NCI-H524 (cell line): ENCODE measurements at regions not wholly inside any gene's neighbourhood (a gene's known extent, or its start where the extent isn't known, plus 50 kb on each side); places are given as distances from the start of the nearest gene placed in this dataset.
"Not testable (repeated sequence)": the region's sequence is repeated elsewhere in the genome, so short reads cannot be mapped to it uniquely, and the experiment has no call there.

Source experiments
- DNase-seq, 2 experiments: peaks; one replicate each; lab custom pipeline; 2025; lab: John Stamatoyannopoulos, UW

DNA sequence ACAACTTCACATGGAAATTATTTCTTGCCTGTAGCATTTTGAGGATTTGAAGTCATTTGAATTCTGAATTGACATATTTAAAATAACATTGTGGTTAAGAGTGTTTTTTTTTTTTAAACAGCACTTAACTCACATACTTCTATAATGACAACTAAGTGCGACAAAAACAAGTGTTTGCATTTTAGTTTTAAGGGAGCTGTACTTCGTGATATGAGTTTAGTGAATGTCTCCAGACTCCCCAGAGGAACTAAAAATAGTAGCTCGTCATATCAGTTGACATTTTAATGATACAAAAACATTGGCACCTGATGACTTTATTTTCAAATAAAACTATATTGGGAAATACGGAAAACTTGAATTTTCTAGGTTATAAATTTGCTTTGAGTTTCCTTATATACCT is 389.6 kb upstream of the MON1B start:
- DNase-seq = no peak

DNA sequence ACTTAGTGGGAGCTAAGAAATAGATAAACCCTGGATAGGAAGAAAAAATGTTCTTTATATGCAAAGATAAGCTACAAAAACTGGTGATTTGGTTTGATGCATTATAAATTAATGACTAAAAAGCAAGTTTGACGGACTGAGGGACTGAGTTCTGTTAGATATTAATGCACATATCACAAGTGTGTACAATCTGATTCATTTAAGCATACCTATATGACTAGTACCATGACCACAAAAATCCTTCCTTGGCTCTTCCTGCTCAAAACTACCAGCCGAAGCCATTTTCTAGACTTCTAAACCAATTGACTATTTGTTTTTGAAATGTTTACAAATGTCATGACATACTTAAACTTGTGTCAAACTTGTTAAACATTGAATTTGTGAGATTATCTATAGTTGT is 374.5 kb upstream of the MON1B start:
- no peak for DNase-seq

DNA sequence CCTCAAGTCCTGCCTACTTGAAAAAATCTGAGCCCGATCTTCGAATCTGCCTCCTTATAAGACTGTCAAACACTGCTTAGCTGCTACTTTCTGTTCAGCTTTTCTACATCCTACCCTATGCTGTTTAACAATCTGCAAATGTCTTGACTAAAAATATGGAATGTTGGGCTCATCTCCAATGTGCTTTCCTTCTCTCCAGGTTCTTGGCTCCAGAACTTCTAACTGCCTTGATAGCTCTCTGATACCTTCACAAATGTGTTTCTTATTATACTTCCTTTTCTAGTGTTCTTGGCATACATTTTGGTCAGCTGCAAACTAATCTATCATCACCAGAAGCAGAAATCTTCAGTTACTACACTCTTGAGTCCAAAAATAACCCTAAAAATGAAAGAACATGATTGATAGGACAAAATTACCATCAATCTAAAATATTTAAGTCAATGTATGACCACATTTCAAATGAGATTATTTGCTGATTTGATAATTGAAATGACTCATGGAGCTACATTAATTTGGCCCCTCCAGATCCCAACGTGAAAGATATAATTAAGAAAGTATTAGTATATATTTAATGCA is 372.3 kb upstream of the MON1B start:
- DNase-seq = no peak

DNA sequence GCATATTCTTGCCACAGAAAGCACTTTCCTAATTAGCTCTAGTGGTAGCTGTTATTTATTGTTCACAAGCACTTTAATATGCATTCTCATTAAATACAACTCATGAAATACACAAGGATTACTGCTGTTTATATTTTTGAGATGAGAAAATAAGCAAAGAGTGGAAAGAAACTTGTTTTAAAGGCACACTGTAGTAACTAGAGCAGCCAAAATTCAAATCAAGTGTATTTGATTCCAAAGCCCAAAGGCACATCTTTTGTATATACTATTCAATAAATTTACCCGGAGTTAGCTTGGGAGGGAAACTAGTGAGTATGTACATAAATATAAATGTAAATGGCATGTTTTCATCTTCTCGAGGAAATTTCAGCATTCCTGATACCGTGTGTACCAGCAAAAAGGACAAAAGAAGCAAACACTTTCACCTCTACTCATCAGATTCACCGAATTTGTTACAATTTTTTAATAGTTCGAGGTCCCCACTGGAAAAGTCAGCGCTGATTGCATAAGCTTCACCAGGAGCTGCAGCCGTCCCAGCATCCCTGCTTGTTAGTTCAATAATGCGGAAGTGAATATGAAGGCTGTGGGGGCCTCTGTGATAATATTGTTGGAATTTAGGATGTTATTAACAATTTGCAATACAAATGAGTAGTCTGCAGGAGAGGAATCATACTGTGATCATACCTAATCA is 371.6 kb upstream of the MON1B start:
- DNase-seq = no peak

DNA sequence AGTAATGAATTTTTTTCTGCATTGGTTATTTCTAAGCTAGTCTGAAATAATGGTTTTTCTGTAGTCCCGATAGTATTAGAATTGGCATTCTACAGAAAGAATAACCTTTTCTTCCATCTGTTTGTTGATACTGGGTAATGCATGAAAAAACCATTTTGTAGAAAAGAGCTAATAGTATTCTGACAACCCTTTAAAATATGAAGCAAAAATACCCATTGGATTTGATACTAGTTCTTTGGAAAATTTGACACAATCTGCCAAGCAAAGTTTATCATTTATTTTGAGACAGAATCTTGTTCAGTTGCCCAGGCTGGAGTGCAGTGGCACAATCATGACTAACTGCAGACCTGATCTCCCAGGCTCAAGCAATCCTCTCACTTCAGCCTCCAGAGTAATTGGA is 366.8 kb upstream of the MON1B start:
- no peak for DNase-seq

DNA sequence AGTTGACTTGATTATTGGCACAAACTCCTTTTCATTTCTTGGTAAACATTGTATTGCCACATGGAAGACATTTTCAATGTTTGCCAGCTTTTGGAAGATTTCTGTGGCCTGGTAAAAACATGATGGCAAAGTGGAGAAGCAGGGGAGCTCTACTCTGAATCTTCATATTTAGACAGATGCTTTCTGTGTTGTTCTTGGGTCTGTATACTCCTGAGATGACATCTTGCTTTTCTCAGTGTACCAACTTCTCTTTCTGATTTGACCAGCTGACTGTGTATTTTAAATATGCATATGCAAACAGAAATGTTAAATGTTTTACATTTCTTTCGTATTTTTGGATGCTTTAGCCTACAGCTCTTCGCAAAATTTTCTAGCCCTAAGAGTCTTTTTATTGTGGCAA is 366.2 kb upstream of the MON1B start:
- DNase-seq = no peak

DNA sequence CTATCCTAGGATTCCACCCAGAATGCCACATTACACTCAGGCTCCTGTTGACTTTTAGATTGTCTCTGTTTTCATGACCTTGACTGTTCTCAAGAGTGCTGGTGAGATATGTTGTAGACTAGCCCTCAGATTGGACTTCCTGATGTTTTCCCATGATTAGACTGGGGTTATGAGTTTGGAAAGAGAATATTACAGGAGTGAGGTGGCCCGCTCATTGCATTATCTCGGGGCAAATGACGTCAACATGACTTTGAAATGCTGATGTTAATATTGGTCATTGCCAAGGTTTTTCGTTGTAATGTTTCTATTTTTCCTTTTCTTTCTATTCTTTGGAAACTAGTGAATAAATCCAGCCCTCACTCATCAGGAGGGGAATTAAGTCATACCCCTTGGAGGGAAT is 355.7 kb upstream of the MON1B start:
- no peak for DNase-seq

DNA sequence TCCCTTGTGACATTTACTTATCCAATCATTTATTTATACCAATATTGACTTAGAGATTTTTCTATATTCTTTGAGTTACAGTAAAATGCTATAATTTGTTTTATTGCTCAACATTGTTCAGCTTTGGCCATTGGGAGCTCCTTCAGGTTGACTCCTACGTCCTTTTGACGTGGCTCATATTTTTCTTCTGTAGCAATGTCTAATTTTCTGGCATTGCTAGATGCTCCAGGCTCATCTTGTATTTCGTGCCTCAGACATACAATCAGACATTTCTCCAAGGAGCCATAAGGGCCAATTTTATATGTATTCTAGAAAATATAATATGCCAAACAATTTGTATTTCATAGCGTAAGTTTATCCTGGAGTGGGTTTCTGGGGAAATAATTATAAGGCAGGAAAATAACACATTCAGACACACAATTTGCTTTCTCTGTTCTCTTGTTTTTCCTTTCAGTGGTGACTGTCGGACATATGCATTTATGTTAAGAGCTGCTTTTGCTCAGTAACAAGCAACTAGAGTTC is 355.1 kb upstream of the MON1B start:
- DNase-seq = no peak

DNA sequence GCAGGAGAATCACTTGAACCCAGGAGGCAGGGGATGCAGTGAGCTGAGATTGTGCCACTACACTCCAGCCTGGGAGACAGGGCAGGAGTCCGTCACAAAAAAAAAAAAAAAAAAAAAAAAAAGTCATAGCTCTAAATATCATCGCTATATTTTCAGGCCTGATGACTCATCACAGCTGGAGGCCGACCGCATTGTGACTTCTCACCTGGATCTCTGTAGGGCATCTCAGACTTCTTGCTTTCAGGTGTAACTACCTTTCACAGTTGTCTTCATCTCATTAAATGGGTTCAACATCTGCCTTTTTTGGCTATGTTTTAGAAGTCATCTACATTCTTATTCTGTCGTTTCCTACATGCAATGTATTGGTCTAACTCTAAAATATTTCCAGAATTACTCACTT is 353.1 kb upstream of the MON1B start:
- DNase-seq = no peak

DNA sequence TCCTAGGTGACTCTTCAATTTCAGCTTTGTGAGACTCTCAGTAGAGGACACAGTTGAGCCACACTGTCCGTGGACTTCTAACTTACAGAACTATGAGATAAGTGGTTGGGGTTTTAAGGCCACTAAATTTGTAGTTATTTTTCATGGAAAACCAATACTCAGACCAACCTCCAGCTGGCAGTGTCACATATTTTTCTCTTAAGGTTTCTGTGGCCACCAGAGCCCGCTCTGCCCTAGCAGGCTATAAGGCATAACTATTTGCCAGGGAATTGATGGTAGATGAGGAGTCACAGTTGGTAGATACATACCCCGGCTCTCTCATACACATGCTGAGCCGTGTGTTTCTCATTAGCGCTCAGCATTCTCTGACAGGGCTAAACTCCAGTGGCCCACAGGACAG is 336.8 kb upstream of the MON1B start:
- DNase-seq = peak in 1 of 2 experiments; percentile 17

DNA sequence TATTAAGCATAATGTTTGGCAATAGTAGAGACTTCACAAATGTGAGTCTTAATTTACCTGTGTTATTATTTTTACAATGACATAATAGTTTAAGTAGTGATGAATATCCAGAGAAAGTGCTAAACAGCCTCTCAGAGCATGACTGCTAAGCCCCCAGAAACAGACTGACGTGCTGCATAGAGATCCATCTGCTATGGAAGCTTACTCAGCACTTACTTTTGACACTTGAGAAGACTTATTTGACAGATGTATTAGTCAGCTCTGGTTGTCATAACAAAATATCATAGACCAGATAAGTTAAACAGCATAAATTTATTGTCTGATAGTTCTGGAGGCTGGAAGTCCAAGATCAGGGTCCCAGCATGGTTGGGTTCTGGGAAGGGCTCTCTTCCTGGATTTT is 334.9 kb upstream of the MON1B start:
- DNase-seq = peak in 1 of 2 experiments; percentile 12

DNA sequence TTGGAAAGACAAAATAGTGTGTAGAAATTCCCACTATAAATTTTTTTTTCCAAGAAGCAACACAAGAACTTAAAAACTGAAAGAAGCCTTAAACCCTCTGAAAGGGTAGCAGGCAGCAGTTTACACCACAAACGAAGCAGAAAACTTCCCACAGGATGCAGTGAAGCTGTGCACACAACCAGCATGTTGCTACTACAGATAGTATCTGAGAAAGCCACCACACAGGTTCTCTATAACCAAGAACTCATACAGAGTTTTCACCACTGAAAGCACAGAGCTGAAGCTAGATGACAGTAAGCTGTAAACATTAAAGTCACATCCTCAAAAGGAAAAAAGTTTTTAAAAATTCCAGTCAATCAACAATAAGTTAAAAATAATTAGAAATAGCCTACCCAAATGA is 333.6 kb upstream of the MON1B start:
- DNase-seq = no peak

DNA sequence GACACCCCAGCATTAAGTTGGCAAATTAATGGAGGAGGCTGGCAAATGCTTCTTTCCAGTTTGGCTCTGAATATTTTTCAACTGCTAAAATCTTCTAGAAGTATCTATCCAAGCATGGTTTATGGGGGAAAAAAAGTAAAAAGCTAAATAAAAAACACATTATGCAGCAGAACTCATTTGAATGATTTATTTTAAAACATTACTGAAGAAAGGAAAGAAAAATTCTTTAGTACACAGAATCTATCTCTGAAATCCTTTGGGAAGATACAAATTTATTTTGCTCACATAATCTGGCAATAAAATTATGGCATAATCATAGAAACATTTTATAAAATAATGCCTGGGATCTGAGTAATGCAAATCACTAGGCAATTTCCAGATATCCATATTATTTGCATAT is 328.1 kb upstream of the MON1B start:
- no peak for DNase-seq

DNA sequence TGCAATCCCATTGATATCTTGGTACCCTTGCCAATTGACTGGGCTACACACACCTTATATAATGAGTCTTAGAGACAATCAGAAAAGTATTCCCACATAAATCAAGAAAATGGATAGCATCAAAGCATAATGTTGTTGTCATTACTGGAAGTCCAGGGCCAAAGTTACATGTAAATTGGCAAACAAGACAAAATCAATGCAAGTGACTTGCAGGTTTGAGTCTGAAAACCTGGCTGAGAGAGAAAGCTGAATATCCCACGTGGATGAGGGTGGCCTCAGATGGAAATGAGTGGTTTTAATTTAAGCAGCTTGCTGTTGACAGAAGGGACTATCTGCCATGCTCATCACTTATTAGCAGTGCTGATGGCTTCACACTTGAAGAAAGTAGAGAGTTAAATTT is 324.0 kb upstream of the MON1B start:
- no peak for DNase-seq

DNA sequence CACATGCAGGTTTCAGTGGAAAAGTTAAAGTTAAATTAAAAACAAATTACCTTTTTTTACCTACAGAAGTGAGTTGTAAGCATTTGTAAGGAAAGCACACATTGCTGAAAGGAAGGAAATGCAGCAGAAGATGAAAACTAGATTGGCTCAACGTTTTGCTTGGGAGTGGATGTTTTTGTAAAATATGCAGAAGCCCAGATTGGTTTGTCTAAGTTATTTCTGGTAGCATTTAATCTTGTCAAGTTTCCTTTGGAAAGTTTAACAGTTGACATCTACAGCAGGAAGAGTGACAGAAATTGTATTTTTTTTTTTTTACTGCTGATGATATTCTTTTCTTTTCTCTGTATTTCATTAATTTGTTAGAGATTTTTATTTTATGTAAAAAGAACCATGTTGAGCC is 315.1 kb upstream of the MON1B start:
- DNase-seq = no peak

DNA sequence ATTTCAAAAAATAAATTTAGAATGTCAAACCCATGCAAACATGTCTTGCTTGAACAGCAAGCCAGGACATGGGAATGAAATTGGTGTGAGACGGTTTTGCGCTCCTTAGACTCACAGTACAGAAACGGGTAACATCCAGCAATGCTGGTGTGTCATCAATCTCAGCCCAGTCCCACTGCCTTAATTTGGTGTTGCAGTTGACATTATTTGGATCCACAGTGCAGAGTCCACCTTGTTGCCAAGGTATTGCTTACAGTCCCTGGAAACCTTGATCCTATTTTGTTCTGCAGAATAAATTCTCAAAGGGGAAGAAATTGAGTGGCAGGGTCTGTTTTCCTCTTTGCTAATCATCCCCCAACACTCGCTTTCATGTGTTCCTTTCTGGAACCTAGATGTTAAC is 311.6 kb upstream of the MON1B start:
- no peak for DNase-seq

DNA sequence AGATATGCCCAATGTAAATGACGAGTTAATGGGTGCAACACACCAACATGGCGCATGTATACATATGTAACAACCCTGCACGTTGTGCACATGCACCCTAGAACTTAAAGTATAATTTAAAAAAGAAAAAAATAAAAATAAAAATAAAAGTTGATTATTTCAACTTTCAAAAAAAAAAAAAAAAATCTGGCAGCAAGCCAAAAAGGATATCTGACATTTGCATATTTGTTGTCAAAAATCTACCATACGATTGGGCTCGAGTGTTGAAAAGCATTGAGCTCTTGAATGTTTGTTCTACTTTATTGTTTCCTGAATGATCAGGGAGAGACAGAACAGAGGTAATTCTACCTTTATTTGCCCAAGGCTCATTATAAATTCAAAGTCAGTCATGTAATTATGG is 310.5 kb upstream of the MON1B start:
- DNase-seq = not testable (repeated sequence)

DNA sequence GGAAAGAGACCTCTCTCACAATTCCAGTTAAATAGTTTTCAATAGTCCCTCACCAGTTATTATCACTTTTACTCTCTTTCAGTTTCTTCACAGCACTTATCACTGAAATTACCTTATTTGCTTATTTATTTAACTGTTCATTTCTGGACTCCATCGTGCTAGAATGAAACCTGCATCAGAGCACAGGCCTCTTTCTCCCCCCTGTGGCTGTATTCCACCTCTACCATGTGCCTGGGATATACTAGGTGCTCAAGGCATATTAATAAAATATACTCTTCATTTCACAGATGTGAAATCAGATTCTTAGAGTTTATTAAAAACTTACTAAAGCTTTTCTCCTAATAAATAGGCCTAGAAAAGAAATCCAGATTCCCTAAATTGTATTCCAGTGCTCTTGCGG is 308.9 kb upstream of the MON1B start:
- no peak for DNase-seq

DNA sequence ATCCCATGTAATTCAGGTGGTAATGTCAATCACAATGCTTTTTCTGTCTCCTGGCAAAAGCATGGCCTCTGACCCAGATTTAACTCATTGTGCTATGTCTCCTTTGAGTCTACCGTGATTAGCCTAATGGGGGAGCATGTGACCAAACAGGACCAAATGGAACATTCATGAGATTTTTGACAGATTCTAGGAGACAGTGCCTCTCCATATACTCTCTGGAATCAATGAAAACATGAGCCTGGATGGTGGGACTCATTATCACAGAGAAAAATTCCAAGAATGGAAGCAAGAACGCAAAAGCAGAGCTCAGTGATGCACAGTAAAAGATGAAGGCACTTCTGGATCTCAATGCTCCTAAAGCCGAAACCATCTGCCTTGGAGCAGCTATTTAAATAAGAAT is 307.9 kb upstream of the MON1B start:
- no peak for DNase-seq

DNA sequence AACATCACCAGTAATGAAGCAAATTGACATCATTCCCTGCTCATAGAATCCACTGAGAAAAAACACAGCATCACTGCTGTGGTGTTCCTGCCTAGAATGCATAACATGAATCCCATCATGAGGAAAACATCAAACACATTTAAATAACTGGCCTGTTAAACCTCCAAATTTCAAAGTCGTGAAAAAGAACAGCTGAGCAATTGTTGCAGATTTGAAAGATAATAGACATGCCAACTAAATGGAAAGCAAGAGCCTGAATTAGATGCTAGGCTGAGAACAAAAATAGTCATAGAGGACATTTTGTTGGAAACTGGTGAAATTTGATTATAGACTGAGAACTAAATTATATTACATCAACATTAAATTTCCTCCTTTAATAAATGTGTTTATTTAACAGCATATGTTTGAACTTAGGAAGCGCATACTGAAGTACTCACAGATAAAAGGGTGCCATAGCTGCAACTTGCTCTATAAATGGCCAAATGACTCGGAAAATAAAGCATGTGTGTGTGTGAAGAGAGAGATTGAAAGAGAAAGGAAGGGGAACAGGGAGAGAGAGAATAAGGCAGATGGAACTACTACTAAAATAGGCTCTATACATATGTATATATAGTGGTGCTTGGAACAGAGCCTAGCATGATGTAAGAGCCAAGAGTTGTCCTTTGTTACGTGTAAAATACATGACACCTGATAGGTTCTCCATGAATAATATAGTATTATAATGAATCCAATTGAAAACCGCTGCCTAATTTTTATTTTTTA is 305.0 kb upstream of the MON1B start:
- DNase-seq = no peak

DNA sequence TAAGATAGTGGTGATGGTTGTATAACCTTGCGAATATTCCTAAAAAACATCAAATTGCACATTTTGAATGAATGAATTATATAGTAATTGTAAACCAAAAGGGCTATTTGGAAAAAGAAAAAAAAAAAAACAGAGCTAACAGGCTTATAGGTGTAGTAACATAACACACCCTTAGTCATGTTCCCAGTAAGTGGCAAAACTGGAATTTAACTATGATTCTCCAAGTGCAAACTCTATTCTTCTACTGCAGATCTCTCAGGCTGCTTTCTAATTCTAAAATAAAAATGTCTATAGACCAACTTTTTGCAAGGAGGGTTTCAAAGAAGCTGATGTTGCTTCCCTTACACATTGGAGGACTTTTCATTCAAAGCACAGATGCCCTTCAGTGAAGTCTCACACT is 293.2 kb upstream of the MON1B start:
- no peak for DNase-seq

DNA sequence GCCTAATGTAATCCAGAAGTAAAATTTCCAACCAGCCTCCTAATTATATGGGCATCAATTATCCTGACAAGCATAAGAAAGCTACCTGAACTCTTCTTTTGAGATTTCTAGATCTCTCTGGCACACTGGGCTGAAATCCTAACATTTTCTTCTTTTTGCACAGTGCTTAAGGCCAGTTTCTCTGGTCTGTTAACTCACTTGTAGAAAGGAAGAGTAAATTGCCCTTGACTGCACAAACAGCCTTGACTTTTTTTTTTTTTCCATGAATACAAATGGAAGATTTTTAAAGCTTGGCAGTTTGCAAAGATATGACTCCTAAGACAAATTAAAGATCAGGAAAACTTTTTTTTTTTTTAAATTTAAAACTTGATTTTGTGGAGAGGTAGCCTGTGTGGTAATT is 291.2 kb upstream of the MON1B start:
- DNase-seq = no peak
